SU-DHL-6 (cell line): ENCODE measurements at regions not wholly inside any gene's neighbourhood (a gene's known extent, or its start where the extent isn't known, plus 50 kb on each side); places are given as distances from the start of the nearest gene placed in this dataset.
A peak's percentile ranks its signal among the peaks of the same experiment; 100 is the strongest.

Experiments used
- CTCF ChIP-seq: fragments of 200-600 bp; sonication (generic); IDR thresholded peaks from one replicate; pipeline ENCODE4 v1.5.1; 2017; ENCODE audit warnings: antibody characterized with exemption, mild to moderate bottlenecking, low read length, moderate library complexity; ENCODE audit not compliant: insufficient read depth, poor library complexity, severe bottlenecking
- EZH2phosphoT487 ChIP-seq: fragments of 200-600 bp; sonication (generic), shearing (Covaris generic); conservative IDR thresholded peaks from 2 replicates; pipeline ENCODE4 v1.6.1; 2018; ENCODE audit warnings: mild to moderate bottlenecking, antibody characterized with exemption, low read length, moderate library complexity, mixed read lengths

GRCh38 chr1:163528710-163529348, 207.1 kb downstream of the NUF2 start:
- TF ChIP-seq CTCF (peak; percentile 47), EZH2phosphoT487 (no peak)
